ENCODE measurements at regions not wholly inside any gene's neighbourhood (a gene's known extent, or its start where the extent isn't known, plus 50 kb on each side); places are given as distances from the start of the nearest gene placed in this dataset.

DNA sequence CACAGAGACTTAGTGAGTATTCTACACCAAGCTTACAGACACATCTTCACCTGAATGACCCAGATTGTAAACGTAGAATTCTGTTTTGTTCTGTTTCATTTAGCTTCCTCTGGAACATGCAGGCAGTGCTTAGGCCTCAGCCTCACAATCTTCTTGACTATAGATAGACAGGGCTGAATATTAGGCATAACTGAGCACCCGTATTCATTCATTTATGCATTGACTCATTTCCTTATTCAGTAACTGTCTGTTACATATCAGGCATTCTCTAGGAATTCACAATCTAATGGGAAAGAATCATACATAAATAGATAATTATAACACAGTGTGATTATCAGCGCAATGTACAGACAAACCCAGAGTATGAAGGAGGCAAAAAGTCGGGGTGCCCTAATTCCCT, 124.9 kb upstream of the ETAA1 start:
- CTCF ChIA-PET: no interaction called here
- Mint-ChIP-seq H3K36me3 (ENCODE audit: low read depth) (no peaks in the 10 kb centered on the region), H3K4me1 (no peaks in the 10 kb centered on the region)

DNA sequence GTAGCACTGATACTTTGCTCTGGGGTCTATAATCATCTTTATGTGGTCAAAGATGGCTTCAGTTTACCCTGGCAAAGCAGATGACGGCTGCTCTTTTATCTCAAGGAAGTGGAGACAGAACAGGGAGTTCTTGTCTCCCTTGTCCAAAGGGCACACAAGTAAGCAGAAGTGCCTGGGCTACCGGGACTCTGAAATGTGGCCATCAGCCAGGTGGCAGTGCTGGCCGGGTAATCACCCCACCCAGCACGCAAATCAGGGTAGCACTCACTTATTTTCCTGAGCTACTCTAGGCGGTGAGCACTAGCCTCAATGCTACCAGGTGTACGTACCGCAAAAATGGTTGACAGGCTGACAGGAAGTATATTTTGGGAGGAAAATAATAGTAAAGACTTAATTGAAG, 119.7 kb upstream of the ETAA1 start:
- no peaks in the 10 kb centered on the region for H3K27me3 Mint-ChIP-seq

More for the DNA sequence above, 124.9 kb upstream of the ETAA1 start:
- Mint-ChIP-seq H3K4me3 (no peak overlapping the region), H3K9me3 (no peaks in the 10 kb centered on the region), H3K27ac (no peak overlapping the region), H3K27me3 (no peaks in the 10 kb centered on the region)
- POLR2A ChIA-PET: no interaction called here
- DNase-seq: no peak

DNA sequence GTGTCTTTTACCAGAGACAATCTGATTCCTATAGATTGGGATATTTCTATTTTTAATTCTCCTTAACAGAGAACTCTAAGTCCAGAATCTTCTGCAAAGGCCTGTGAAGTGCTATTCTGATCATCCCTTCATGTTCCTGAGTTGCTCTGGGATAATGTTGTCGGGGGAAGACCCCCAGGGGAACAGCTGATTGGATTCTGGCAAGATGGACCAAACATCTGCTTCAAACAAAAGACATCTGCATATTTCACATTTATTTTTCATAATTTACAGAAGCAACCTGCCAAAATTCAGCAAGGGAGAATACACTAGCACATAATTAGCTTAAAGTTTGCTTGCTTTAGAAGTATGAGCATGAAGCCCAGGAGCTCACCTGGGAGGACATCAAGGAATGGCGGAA, 116.0 kb upstream of the ETAA1 start:
- no peaks in the 10 kb centered on the region for H3K36me3 Mint-ChIP-seq (ENCODE audit: low read depth)
- no peak overlapping the region for H3K27ac Mint-ChIP-seq
- POLR2A ChIA-PET: no interaction called here
- no peaks in the 10 kb centered on the region for H3K4me1 Mint-ChIP-seq
- H3K9me3 Mint-ChIP-seq: no peaks in the 10 kb centered on the region
- H3K4me3 Mint-ChIP-seq: no peak overlapping the region
- no peak for DNase-seq
- CTCF ChIA-PET: no interaction called here
- no peaks in the 10 kb centered on the region for H3K27me3 Mint-ChIP-seq

More for the DNA sequence above, 119.7 kb upstream of the ETAA1 start:
- Mint-ChIP-seq H3K4me3 (no peak overlapping the region), H3K27ac (no peak overlapping the region), H3K36me3 (ENCODE audit: low read depth) (no peaks in the 10 kb centered on the region), H3K4me1 (no peaks in the 10 kb centered on the region), H3K9me3 (no peaks in the 10 kb centered on the region)
- ChIA-PET POLR2A (no interaction called here), CTCF (no interaction called here)
- no peak for DNase-seq

DNA sequence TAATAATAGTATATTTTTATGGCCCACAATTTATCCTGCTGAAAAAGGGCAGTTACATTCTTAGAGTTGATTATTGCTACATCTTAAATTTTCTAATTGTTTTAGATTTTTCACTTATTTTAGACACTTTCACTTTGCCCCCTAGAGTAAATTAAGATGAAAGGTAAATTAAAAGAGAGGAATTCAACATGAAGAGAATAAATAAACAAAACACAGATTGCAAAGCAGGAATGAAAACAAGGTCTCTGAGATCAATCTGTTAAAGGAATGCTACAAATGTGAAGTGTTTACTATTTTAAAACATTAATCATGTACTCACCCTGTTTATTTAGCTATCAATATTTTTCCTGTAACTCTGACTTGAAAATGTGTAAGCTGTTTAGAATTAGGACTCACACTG, 113.5 kb upstream of the ETAA1 start:
- no peaks in the 10 kb centered on the region for H3K36me3 Mint-ChIP-seq (ENCODE audit: low read depth)
- DNase-seq: no peak
- no peaks in the 10 kb centered on the region for H3K27me3 Mint-ChIP-seq
- ChIA-PET POLR2A (interaction anchor here (1.2 kb wide), 1 partner anchor 8 kb away, joined by 4 read pairs; no protein-coding TSS in a partner anchor), CTCF (no interaction called here)
- no peak overlapping the region for H3K27ac Mint-ChIP-seq
- no peak overlapping the region for H3K4me3 Mint-ChIP-seq
- H3K4me1 Mint-ChIP-seq: no peaks in the 10 kb centered on the region
- no peaks in the 10 kb centered on the region for H3K9me3 Mint-ChIP-seq

DNA sequence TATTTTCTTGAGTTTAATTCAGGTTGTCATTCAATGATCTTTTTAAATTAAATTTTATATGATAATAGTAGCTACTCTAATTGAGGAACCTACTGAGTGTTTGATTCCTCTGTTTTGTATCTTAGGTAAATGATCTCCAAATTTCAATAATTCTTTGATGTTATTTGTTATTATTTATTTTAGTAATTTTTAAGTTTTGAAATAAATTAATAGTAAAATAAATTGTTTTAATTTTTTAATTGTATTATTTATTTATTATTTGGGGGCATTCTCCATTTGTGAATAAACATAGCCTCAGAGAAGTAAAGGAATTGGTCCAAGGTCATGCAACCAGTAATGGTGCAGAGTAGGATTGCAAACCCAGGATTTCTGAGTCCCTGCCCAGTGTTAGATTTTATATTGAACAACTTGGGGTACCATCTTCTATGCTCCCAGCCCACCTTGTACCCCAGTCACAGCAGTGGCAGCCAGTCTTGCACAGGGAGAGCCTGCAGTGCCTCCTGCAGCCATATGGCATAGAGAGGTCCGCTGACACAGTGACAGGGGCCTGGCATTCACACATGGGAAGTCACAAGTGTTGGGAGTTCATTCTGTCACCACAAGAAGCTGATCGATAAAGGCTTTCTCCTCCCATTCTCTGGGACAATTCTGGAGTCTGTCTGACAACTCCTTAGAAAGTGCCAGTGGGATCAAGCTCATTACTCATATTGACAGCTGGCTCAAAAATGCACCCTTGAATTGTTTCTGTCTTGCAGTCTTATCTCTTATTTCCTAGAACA, 110.0 kb upstream of the ETAA1 start:
- H3K27ac Mint-ChIP-seq: no peak overlapping the region
- no peaks in the 10 kb centered on the region for H3K4me1 Mint-ChIP-seq
- H3K27me3 Mint-ChIP-seq: no peaks in the 10 kb centered on the region
- POLR2A ChIA-PET: no interaction called here
- no peak overlapping the region for H3K4me3 Mint-ChIP-seq
- DNase-seq: no peak
- H3K9me3 Mint-ChIP-seq: no peaks in the 10 kb centered on the region
- H3K36me3 Mint-ChIP-seq (ENCODE audit: low read depth): no peaks in the 10 kb centered on the region
- CTCF ChIA-PET: no interaction called here

DNA sequence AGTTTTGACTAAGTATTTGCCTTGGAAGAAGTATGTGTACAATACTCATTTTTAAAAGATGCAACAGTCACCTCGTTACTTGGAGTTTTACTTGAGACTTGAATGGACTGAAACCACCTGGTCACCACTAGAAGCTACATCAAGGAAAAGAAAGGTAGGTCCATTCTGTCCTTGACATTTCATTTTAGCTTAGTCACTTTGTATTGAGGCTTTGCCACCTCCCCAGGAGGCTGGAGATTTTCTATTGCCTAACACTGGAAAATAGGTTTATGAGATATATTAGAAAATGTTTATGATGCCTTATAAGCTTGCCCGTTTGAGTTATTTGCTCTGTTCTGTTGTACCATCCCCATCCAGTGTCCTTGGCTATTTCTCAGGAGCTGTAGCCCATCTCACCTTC, 107.9 kb upstream of the ETAA1 start:
- H3K27me3 Mint-ChIP-seq: no peaks in the 10 kb centered on the region
- ChIA-PET CTCF (no interaction called here), POLR2A (no interaction called here)
- DNase-seq: no peak
- no peaks in the 10 kb centered on the region for H3K4me1 Mint-ChIP-seq
- no peaks in the 10 kb centered on the region for H3K36me3 Mint-ChIP-seq (ENCODE audit: low read depth)
- no peak overlapping the region for H3K4me3 Mint-ChIP-seq
- no peak overlapping the region for H3K27ac Mint-ChIP-seq
- H3K9me3 Mint-ChIP-seq: no peaks in the 10 kb centered on the region

DNA sequence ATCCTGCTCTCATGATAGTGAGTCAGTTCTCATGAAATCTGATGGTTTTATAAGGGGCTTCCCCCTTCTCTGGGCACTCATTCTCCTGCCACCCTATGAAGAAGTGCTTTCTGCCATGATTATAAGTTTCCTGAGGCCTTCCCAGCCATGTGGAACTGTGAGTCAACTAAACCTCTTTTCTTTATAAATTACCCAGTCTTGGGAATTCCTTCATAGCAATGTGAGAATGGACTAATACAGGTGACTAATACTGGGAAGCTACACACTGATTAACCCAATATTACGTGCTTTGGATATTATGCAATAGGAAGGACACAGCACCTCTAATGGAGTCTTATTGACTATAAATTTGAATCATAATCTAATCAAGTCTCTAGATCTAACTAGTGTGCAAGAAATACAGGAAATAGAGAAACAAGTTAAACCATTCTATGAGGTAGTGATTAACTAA, 107.2 kb upstream of the ETAA1 start:
- Mint-ChIP-seq H3K9me3 (no peaks in the 10 kb centered on the region), H3K27ac (no peak overlapping the region), H3K27me3 (no peaks in the 10 kb centered on the region), H3K4me1 (no peaks in the 10 kb centered on the region), H3K4me3 (no peak overlapping the region), H3K36me3 (ENCODE audit: low read depth) (no peaks in the 10 kb centered on the region)
- POLR2A ChIA-PET: no interaction called here
- DNase-seq: no peak
- CTCF ChIA-PET: no interaction called here

DNA sequence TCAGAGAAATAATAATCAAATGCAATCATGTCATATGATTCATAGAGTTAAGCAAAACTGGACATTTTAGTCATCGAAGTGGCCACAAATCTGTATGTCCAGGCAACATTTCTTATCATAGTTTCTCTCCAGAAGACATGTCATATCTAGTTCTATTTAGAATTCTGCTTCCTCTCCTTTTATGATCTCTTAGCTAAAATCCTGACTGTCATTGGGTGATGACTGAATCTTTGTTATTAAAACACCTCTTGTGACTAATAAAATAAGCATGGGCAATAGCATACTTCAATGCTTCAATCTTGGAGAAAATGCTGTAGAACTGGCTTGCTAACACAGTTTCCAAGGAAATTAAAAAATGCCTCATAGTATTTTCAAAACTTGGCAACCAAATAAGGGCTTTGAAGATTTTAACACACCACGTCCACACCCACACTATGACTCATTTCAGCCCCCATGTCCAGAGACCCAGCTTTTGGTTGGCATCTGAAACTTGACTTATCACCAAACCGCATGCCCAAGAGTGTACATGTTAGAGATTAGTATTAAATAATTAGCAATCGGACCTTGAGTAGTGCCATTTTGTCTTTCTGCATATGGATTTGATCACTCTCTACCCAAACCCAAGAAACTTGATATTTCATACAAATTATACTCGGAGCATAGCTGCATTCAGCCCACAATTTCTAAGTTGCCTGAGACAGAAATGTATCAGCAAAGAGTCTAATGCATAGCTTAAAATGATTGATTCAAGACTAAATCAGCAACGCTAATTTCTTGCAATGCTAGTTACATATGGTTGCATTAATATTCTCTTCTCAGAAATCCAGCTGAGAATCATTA, 106.5 kb upstream of the ETAA1 start:
- POLR2A ChIA-PET: interaction anchor here (1.2 kb wide), 1 partner anchor 8 kb away, joined by 4 read pairs; no protein-coding TSS in a partner anchor
- H3K27ac Mint-ChIP-seq: no peak overlapping the region

DNA sequence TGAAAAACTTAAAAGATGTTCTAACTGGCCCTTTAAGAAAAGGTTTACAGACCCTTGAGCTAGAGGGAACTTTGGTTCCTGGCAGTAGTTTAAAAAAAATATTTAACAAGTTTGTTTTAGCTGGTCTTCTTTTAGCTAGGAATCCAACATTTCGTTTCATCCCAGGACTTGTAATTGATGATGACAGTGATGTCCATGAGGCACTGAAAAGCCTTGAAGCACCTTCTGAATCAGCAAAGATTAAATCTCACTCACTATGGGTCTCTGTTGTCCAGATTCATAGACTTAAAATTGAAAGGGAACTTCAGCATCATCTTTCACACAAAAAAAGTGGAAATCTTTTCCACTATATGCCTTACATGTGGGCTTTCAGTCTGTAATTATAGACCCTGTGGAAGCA, 102.9 kb upstream of the ETAA1 start:
- Mint-ChIP-seq H3K36me3 (ENCODE audit: low read depth) (no peaks in the 10 kb centered on the region), H3K4me3 (no peak overlapping the region), H3K9me3 (no peaks in the 10 kb centered on the region), H3K27ac (no peak overlapping the region), H3K4me1 (no peaks in the 10 kb centered on the region), H3K27me3 (no peaks in the 10 kb centered on the region)
- no peak for DNase-seq
- POLR2A ChIA-PET: no interaction called here
- CTCF ChIA-PET: no interaction called here

More for the DNA sequence above, 106.5 kb upstream of the ETAA1 start:
- CTCF ChIA-PET: no interaction called here
- Mint-ChIP-seq H3K27me3 (no peaks in the 10 kb centered on the region), H3K36me3 (ENCODE audit: low read depth) (no peaks in the 10 kb centered on the region), H3K4me3 (no peak overlapping the region), H3K9me3 (no peaks in the 10 kb centered on the region), H3K4me1 (no peaks in the 10 kb centered on the region)
- DNase-seq: no peak

DNA sequence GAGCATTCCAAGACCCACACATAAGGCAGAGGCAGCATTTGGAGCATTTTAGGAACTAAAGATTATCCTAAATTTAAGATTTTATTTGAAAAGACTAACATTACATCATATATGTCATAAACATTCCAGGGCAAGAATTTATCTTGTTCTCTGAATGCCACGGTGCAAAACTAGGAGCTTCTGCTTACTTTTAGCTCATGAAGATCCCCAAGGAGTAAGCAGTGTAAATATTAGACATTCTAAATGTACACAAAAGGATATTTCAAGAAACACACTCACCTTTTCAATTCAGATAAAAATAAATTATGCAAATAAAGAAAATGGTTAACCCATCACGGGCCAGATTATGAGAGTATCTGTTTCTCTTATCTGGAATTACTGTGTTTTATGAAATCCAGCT, 101.7 kb upstream of the ETAA1 start:
- DNase-seq: no peak
- ChIA-PET POLR2A (no interaction called here), CTCF (no interaction called here)
- no peaks in the 10 kb centered on the region for H3K9me3 Mint-ChIP-seq
- H3K27ac Mint-ChIP-seq: no peak overlapping the region
- H3K4me1 Mint-ChIP-seq: no peaks in the 10 kb centered on the region
- no peak overlapping the region for H3K4me3 Mint-ChIP-seq
- no peaks in the 10 kb centered on the region for H3K36me3 Mint-ChIP-seq (ENCODE audit: low read depth)
- no peaks in the 10 kb centered on the region for H3K27me3 Mint-ChIP-seq

DNA sequence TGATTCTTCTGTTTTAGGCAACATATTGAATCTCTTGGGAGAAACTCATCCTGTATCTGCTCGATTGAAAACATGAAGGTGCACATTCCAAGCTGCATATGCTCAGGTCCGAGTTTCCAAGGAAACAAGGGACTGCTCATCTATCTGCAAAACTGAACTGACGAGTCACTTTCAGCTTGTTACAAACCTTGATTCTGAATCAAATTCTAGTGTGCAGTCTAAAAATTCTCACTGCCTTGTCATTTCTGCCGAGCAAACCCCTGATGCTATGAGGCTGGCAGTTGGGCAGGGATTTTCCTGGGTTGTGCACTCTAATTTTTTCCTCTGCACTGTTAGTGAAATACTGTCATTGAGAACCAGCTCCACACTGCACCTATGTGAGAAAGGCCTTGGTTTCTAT, 101.3 kb upstream of the ETAA1 start:
- Mint-ChIP-seq H3K27ac (no peak overlapping the region), H3K9me3 (no peaks in the 10 kb centered on the region), H3K4me3 (no peak overlapping the region), H3K4me1 (no peaks in the 10 kb centered on the region), H3K27me3 (no peaks in the 10 kb centered on the region), H3K36me3 (ENCODE audit: low read depth) (no peaks in the 10 kb centered on the region)
- no peak for DNase-seq
- CTCF ChIA-PET: no interaction called here
- POLR2A ChIA-PET: no interaction called here

DNA sequence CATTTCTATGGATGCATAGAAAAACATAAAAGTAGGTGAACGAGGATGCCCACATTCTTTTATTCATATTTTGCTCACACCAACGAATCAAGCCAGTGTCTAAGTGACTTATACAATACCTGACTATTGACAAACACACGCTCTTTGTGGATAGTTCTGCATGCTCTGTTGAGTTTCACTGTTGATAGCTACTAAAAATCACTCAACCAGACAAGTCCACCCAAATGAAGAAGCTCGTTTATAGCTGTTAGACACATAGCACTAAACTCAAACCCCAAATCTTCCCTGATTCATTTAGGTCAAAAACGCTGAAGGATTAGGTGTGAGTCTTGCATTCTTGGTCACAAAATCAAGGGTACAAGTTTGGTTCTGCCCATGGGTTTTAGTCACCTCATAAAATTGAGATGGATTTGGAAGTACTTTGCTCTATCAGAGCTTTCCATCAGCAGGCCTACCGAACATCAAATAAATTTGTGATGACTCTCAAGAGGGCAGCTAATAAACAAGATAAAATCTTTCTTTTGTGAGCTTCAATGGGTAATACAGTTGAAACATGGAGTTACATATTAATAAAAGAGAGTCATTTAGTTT, 92.7 kb upstream of the ETAA1 start:
- no peaks in the 10 kb centered on the region for H3K4me1 Mint-ChIP-seq
- no peaks in the 10 kb centered on the region for H3K27me3 Mint-ChIP-seq
- POLR2A ChIA-PET: no interaction called here
- no peaks in the 10 kb centered on the region for H3K36me3 Mint-ChIP-seq (ENCODE audit: low read depth)
- CTCF ChIA-PET: no interaction called here
- H3K27ac Mint-ChIP-seq: no peak overlapping the region
- no peak for DNase-seq
- H3K9me3 Mint-ChIP-seq: no peaks in the 10 kb centered on the region
- no peak overlapping the region for H3K4me3 Mint-ChIP-seq

DNA sequence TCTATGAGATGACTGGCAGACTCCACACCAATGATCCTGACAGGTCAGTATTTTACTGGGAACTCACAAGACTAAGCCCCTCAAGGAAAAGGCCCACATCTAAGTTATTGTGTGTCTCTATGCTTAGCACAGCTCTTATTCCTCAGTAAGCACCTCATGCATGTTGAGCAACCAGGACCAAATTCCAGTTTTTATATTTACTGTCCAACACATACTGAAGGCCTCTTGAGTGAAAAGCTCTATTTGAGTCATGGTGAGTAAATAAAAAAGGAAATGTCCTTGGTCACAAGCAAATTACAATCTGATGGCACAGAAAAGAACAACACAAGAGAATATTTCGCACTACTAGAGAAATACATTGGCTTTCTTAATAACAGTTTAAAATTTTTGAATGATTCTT, 87.9 kb upstream of the ETAA1 start:
- Mint-ChIP-seq H3K27ac (no peak overlapping the region), H3K9me3 (no peaks in the 10 kb centered on the region), H3K36me3 (ENCODE audit: low read depth) (no peaks in the 10 kb centered on the region), H3K27me3 (no peaks in the 10 kb centered on the region), H3K4me1 (no peaks in the 10 kb centered on the region), H3K4me3 (no peak overlapping the region)
- CTCF ChIA-PET: no interaction called here
- POLR2A ChIA-PET: no interaction called here
- DNase-seq: no peak

DNA sequence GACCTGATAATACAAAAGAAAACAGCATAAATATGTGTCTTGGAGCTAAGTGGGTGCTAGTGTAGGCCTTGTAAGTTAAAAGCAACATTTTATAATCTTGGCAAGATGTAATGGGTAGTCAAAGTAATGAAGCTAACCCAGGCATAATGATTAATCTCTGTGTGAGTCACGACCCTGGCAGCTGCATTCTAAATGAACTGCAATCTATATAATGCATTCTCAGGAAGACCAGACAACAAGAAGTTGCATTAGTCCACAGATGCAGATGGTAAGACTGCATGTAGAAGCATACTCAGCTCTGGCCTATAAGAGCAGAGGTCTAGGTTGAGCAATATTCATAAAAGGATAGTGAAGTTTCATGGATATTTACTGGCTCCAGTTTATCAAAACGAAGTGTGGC, 85.6 kb upstream of the ETAA1 start:
- Mint-ChIP-seq H3K27ac (no peak overlapping the region), H3K27me3 (no peaks in the 10 kb centered on the region), H3K9me3 (no peaks in the 10 kb centered on the region), H3K4me1 (no peaks in the 10 kb centered on the region), H3K36me3 (ENCODE audit: low read depth) (no peaks in the 10 kb centered on the region), H3K4me3 (no peak overlapping the region)
- DNase-seq: no peak
- CTCF ChIA-PET: no interaction called here
- POLR2A ChIA-PET: no interaction called here
